GM12878 (cell line): ENCODE measurements at regions not wholly inside any gene's neighbourhood (a gene's known extent, or its start where the extent isn't known, plus 50 kb on each side); places are given as distances from the start of the nearest gene placed in this dataset.

Experiments
- ATAC-seq: fragments of 200-7000 bp; cut with Tn5 transposase; 3 replicates; pipeline ENCODE4 v1.9.1; 2020; ENCODE audit warnings: mild to moderate bottlenecking, moderate library complexity
- BruUV-seq: library from RNA; stranded (reverse); fragments of 400-500 nt; replicated peaks from 2 replicates; lab custom pipeline; 2021; lab: Mats Ljungman, UMichigan
- CTCF ChIA-PET: fragments of 300-600 bp; sonication (Branson Sonifier 250); formaldehyde crosslinking; extraction: SDS; loops from one replicate; lab custom pipeline; 2021; ENCODE audit warnings: inconsistent platforms; lab: Yijun Ruan, JAX
- POLR2A ChIA-PET: fragments of 350-600 bp; formaldehyde crosslinking; extraction: SDS; loops from one replicate; lab custom pipeline; 2021; ENCODE audit warnings: inconsistent platforms; lab: Charles Lee
- RAD21 ChIA-PET: fragments of 300-600 bp; sonication (Branson Sonifier 250); formaldehyde crosslinking; loops from one replicate; lab custom pipeline; 2023; ENCODE audit warnings: antibody characterized with exemption; ENCODE audit not compliant: unreplicated experiment; lab: Charles Lee
- SMC1A ChIA-PET: fragments of 300-600 bp; sonication (Branson Sonifier 250); formaldehyde crosslinking; loops from one replicate; lab custom pipeline; 2023; ENCODE audit not compliant: unreplicated experiment, uncharacterized antibody; lab: Charles Lee
- DNase-seq: peaks from one replicate; pipeline ENCODE4 v3.0.0-alpha.2; 2011; ENCODE audit warnings: low read depth, low spot score
- FAIRE-seq: peaks from 3 replicates; lab custom pipeline; 2011; peaks lifted over from hg19 to GRCh38; lab: Jason Lieb, UNC
- H2AFZ ChIP-seq: 2 replicates; pipeline ENCODE4 v1.6.0; 2011; ENCODE audit warnings: low read depth, low read length, control low read depth; ENCODE audit not compliant: control insufficient read depth
- H3K27ac ChIP-seq: 2 replicates; pipeline ENCODE4 v1.5.1; 2011; ENCODE audit warnings: control low read depth; ENCODE audit not compliant: control insufficient read depth, insufficient read depth
- H3K27me3 ChIP-seq, 2 experiments: replicated peaks in 1 of 2; 2 replicates each; pipeline versions ENCODE4 v1.6.0 to v1.6.1; 2011; ENCODE audit warnings: low read length in 1 of 2; ENCODE audit not compliant: control insufficient read depth in 2 of 2, insufficient read depth in 2 of 2
- H3K36me3 ChIP-seq, 2 experiments: 2 replicates each; pipeline ENCODE4 v1.5.1; 2011; ENCODE audit warnings: low read length in 1 of 2; ENCODE audit not compliant: control insufficient read depth in 2 of 2, insufficient read depth in 2 of 2
- H3K4me1 ChIP-seq: 2 replicates; pipeline ENCODE4 v1.6.1; 2011; ENCODE audit warnings: mild to moderate bottlenecking, low read length, moderate library complexity, mixed read lengths; ENCODE audit not compliant: control insufficient read depth, insufficient read depth
- H3K4me2 ChIP-seq: 2 replicates; pipeline ENCODE4 v1.6.0; 2011; ENCODE audit warnings: control low read depth; ENCODE audit not compliant: control insufficient read depth, insufficient read depth
- H3K4me3 ChIP-seq: fragments of 200-600 bp; sonication (generic); 2 replicates; pipeline ENCODE4 v1.5.1; 2016
- H3K79me2 ChIP-seq: 2 replicates; pipeline ENCODE4 v1.6.0; 2011; ENCODE audit warnings: low read length; ENCODE audit not compliant: control insufficient read depth, insufficient read depth
- H3K9ac ChIP-seq: 2 replicates; pipeline ENCODE4 v1.8.0; 2011; ENCODE audit warnings: low read length, control low read depth, mixed read lengths; ENCODE audit not compliant: control insufficient read depth, insufficient read depth
- H3K9me3 ChIP-seq: replicated peaks from 3 replicates; pipeline ENCODE4 v1.5.1; 2011; ENCODE audit warnings: mild to moderate bottlenecking, low read length; ENCODE audit not compliant: control insufficient read depth, insufficient read depth
- H4K20me1 ChIP-seq: 2 replicates; pipeline ENCODE4 v1.6.0; 2011; ENCODE audit not compliant: control insufficient read depth, insufficient read depth
- ATF7 ChIP-seq: fragments of 450-650 bp; IDR thresholded peaks from 2 replicates; pipeline ENCODE4 v1.6.1; 2016; ENCODE audit warnings: low read depth, mild to moderate bottlenecking
- CBFB ChIP-seq: IDR thresholded peaks from 2 replicates; pipeline ENCODE4 v1.6.1; 2016; ENCODE audit warnings: antibody characterized with exemption, low read depth
- CHD4 ChIP-seq: fragments of 200-600 bp; sonication (generic); IDR thresholded peaks from 2 replicates; pipeline ENCODE4 v1.6.1; 2016; ENCODE audit warnings: mild to moderate bottlenecking
- CREM ChIP-seq: IDR thresholded peaks from 2 replicates; pipeline ENCODE4 v1.6.1; 2014; ENCODE audit warnings: antibody characterized with exemption, low read depth
- E4F1 ChIP-seq: fragments of 450-650 bp; IDR thresholded peaks from 2 replicates; pipeline ENCODE4 v1.6.1; 2018; ENCODE audit warnings: borderline replicate concordance, mild to moderate bottlenecking; ENCODE audit not compliant: partially characterized antibody
- EED ChIP-seq: sonication (generic); IDR thresholded peaks from 2 replicates; pipeline ENCODE4 v1.6.1; 2016; ENCODE audit warnings: antibody characterized with exemption, low read depth
- EGR1 ChIP-seq, 2 experiments: IDR thresholded peaks; 1 replicate in 1 of 2; 2 replicates in 1 of 2; pipeline ENCODE4 v1.6.1; 2011 to 2012; ENCODE audit warnings: low read depth in 2 of 2, low read length in 2 of 2, borderline replicate concordance in 1 of 2, mild to moderate bottlenecking in 1 of 2, moderate library complexity in 1 of 2
- FOXM1 ChIP-seq: IDR thresholded peaks from 2 replicates; pipeline ENCODE4 v1.6.1; 2012; ENCODE audit warnings: low read depth, mild to moderate bottlenecking, inconsistent platforms, low read length, moderate library complexity
- IKZF2 ChIP-seq, 2 experiments: fragments of 450-650 bp; IDR thresholded peaks; 2 replicates each; pipeline ENCODE4 v1.6.1; 2017; ENCODE audit warnings: mild to moderate bottlenecking in 2 of 2, moderate library complexity in 2 of 2
- MTA2 ChIP-seq: fragments of 450-650 bp; IDR thresholded peaks from 2 replicates; pipeline ENCODE4 v1.6.1; 2016; ENCODE audit warnings: low read depth, mild to moderate bottlenecking, moderate library complexity
- PKNOX1 ChIP-seq: fragments of 450-650 bp; IDR thresholded peaks from 2 replicates; pipeline ENCODE4 v1.6.1; 2016; ENCODE audit warnings: mild to moderate bottlenecking
- RELB ChIP-seq: fragments of 450-650 bp; IDR thresholded peaks from 2 replicates; pipeline ENCODE4 v1.6.1; 2017; ENCODE audit warnings: low read depth, mild to moderate bottlenecking, moderate library complexity
- SREBF1 ChIP-seq: IDR thresholded peaks from 2 replicates; pipeline ENCODE4 v1.6.1; 2012; ENCODE audit warnings: mild to moderate bottlenecking, low read length
- YY1 ChIP-seq: IDR thresholded peaks from 2 replicates; pipeline ENCODE4 v1.6.1; 2011; ENCODE audit warnings: low read depth, mild to moderate bottlenecking, low read length
- ZZZ3 ChIP-seq: IDR thresholded peaks from 2 replicates; pipeline ENCODE4 v1.6.1; 2011; ENCODE audit warnings: low read depth; ENCODE audit not compliant: control insufficient read depth, insufficient read length
- WGBS: methylation state at CpG from one replicate; pipeline ENCODE4 v1.1.6; 2016; ENCODE audit warnings: low lambda C conversion rate; ENCODE audit not compliant: insufficient replicate concordance, insufficient coverage; ENCODE audit errors: missing lambda C conversion rate; 5-methylcytosine and 5-hydroxymethylcytosine counted together
- in situ Hi-C: fragments of 300-500 bp; cut with MboI; formaldehyde crosslinking; loops from 9 replicates; pipeline ENCODE4 v1.14.3; 2018; ENCODE audit warnings: mixed read lengths
- intact Hi-C: fragments of 100-400 bp; cut with micrococcal nuclease; formaldehyde crosslinking; loops from one replicate; pipeline ENCODE4 v1.14.2; 2022; ENCODE audit not compliant: unreplicated experiment

- Histone ChIP-seq H3K9ac (no peak overlapping the region), H4K20me1 (no peaks in the 10 kb centered on the region), H3K9me3 (no peaks in the 10 kb centered on the region), H3K4me3 (no peak overlapping the region), H3K27me3 (no peaks in the 10 kb centered on the region; a peak in 2 of 4 replicates), H3K79me2 (no peaks in the 10 kb centered on the region), H3K27ac (peak overlapping the region; percentile 3; the same call in 1 of the 2 replicates), H3K36me3 (no peaks in the 10 kb centered on the region), H3K4me2 (no peak overlapping the region), H3K4me1 (peaks cover 20% of the 10 kb centered on the region), H2AFZ (peak overlapping the region; percentile 62)
- intact Hi-C loops: no loop called here
- SMC1A ChIA-PET: interaction anchor here (0.7 to 1.8 kb wide), 7 partner anchors 9 to 138 kb away, joined by 3 to 6 read pairs (median 4); no protein-coding TSS in a partner anchor
- CTCF ChIA-PET: interaction anchor here (0.5 to 1.8 kb wide), 7 partner anchors 14 to 151 kb away, joined by 3 to 6 read pairs (median 3); no protein-coding TSS in a partner anchor
- DNase-seq (peak; percentile 67), ATAC-seq (peak; percentile 94), FAIRE-seq (peak; percentile 31)
- POLR2A ChIA-PET: interaction anchor here (1.2 kb wide), 1 partner anchor 10 kb away, joined by 4 read pairs; no protein-coding TSS in a partner anchor
- WGBS: 20% methylated on average over 8 of the region's 8 CpGs
- RAD21 ChIA-PET: interaction anchor here (1.0 to 1.4 kb wide), 3 partner anchors 14 to 21 kb away, joined by 3 to 8 read pairs (median 4); no protein-coding TSS in a partner anchor
- BruUV-seq: no TSS peak
- in situ Hi-C loops: no loop called here
- TF ChIP-seq CREM: peak; percentile 30; the same call in 1 of the 2 replicates
- no peak for TF ChIP-seq SREBF1
- TF ChIP-seq CHD4: no peak
- TF ChIP-seq PKNOX1: peak; percentile 64
- 0 out of 2 replicates have a peak, but pooled peaks have one; percentile 38 for TF ChIP-seq FOXM1
- TF ChIP-seq MTA2: peak; percentile 43; the same call in 1 of the 2 replicates
- TF ChIP-seq CBFB: no peak; the same call in 1 of the 2 replicates
- TF ChIP-seq RELB: peak; percentile 94
- peak; percentile 87 for TF ChIP-seq ATF7
- TF ChIP-seq ZZZ3: no peak
- TF ChIP-seq E4F1: peak; percentile 57
- TF ChIP-seq EED: peak; percentile 50; the same call in 1 of the 2 replicates
- peak; percentile 62 to 76; a peak in 3 of 4 replicates for TF ChIP-seq IKZF2 (IDR thresholded peaks at IDR 0.05)
- peak; percentile 90 for TF ChIP-seq YY1
- no peak for TF ChIP-seq EGR1 (IDR thresholded peaks at IDR 0.05; ENCODE audit: borderline replicate concordance in 1 of 2, low read depth in 2 of 2, low read length in 2 of 2)
Measured at GRCh38 chr6:41439524-41440418, 104.4 kb downstream of the NCR2 start.
